Gastroesophageal sphincter (tissue), 3 donors: ENCODE measurements at regions not wholly inside any gene's neighbourhood (a gene's known extent, or its start where the extent isn't known, plus 50 kb on each side); places are given as distances from the start of the nearest gene placed in this dataset.

Experiments
- POLR2A ChIP-seq, 2 donors: fragments of 450-650 bp; IDR thresholded peaks; one replicate each; pipeline ENCODE4 v1.6.1; 2017; ENCODE audit warnings: antibody characterized with exemption in 2 of 2, mild to moderate bottlenecking in 2 of 2, moderate library complexity in 1 of 2
- TF ChIP-seq, protein P1 (sequence below), 4 experiments: fragments of 200-600 bp in 2 of 4; fragments of 450-650 bp in 2 of 4; sonication (generic) in 1 of 4; IDR thresholded peaks; one replicate each; pipeline ENCODE4 v1.5.1; 2017 to 2019; ENCODE audit warnings: antibody characterized with exemption in 4 of 4, mild to moderate bottlenecking in 2 of 4, moderate library complexity in 2 of 4

DNA sequence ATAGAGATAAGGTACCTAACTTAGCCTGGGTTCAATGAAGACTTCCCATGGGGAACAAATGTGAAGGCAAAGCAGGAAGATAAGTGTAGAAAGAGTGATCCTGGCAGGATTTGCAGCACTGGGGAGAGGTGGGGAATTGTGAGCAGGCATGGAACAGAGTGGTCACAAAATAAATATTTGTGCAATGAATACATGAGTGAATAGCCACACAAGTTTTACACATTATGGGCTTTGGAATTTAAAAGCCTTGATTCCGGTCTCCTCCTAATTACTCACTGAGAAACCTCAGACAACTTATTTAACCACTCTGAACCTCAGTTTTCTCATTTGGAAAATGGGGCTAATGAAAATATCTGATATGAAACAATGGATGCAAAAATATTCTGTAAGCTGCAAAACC, 148.3 kb downstream of the ELAVL4 start:
- TF ChIP-seq, protein P1, sequence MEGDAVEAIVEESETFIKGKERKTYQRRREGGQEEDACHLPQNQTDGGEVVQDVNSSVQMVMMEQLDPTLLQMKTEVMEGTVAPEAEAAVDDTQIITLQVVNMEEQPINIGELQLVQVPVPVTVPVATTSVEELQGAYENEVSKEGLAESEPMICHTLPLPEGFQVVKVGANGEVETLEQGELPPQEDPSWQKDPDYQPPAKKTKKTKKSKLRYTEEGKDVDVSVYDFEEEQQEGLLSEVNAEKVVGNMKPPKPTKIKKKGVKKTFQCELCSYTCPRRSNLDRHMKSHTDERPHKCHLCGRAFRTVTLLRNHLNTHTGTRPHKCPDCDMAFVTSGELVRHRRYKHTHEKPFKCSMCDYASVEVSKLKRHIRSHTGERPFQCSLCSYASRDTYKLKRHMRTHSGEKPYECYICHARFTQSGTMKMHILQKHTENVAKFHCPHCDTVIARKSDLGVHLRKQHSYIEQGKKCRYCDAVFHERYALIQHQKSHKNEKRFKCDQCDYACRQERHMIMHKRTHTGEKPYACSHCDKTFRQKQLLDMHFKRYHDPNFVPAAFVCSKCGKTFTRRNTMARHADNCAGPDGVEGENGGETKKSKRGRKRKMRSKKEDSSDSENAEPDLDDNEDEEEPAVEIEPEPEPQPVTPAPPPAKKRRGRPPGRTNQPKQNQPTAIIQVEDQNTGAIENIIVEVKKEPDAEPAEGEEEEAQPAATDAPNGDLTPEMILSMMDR (IDR thresholded peaks at IDR 0.05), result no peak
- TF ChIP-seq POLR2A (IDR thresholded peaks at IDR 0.05), result no peak
